GM18507 (cell line): ENCODE measurements at regions not wholly inside any gene's neighbourhood (a gene's known extent, or its start where the extent isn't known, plus 50 kb on each side); places are given as distances from the start of the nearest gene placed in this dataset.
"Not testable (repeated sequence)": the region's sequence is repeated elsewhere in the genome, so short reads cannot be mapped to it uniquely, and the experiment has no call there.

Experiments used
- DNase-seq: peaks from one replicate; pipeline ENCODE4 v3.0.0; 2011; ENCODE audit warnings: low read depth; ENCODE audit not compliant: insufficient read length; ENCODE audit errors: extremely low spot score
- FAIRE-seq: peaks from 2 replicates; lab custom pipeline; 2011; peaks lifted over from hg19 to GRCh38; lab: Jason Lieb, UNC

DNA sequence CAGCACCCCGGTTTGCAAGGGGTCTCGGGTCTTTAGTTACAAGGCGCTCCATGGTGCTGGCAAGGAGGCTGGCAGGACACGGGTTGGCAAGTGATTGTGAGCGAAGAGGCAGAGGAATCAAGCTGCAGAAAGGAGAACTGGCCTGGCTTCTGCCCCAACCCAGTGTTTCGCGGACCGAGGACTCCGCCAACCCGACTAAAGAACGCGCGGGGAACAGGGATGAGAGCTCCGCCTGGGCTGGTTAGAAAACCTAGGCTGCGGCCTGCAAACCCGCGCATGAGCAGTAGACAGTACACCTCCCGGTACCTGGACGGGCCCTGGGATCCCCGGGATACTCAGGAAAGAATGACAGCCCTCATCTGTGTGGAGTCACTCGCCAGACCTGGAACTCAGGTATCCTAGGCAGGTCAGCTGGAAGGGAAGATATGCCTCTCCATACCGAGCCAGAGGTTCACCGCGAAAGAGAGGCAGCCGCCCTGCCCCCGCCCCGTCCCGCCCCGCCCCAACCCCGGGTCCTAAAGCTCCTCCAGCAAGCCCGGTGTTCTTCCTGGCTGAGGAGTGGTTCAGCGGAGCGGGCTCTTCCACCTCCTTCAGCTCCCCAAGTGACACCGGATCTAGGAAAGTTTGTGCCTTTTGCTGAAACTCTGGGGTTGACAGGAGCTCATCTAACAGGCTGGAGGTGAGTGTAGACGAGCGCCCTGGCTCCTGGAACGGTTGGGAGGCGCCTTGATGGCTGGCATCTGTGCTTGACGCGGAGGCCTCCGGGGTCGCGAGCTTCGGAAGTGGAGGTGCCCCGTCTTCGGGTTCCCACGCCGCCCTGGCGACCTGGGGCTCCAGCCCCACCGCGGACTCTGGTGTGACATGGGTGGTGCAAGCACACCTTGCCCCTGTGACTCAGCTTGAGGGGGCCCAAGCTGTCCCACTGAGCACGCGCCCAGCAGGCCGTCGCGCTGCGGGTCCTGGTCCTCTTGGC, 1847.3 kb upstream of the DEFB115 start:
- FAIRE-seq (no peak), DNase-seq (no peak)

DNA sequence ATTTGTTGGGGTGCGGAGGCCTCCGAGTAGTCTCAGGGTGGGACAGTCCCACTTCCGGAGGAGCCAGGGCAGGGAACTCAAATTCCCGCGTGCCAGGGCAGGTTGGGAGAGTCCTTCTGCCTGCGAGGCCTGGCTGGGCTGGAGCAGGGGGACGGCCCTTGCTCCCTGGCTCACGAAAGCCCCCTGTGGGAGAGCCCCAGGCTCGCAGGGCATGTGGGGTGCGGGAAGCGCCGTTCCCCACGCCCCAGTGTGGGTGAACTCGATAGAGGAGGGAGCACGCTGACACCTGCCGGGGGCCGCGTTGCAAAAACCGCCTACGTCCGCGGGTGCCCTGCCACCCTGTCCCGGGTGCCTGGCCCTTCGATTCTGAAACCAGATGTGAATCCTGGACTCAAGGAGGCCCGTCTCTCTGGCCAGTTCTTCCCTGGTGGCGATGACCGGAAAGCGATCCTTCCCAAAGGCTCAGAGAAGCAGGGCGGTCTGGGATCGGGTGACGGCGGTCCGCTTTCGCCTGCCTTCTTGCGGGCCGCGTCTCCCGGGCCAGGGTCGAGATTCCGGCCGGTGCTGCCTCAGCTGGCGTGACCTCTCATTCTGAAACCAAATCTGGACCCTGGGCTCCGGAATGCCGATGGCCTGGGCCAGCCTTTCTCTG, 1846.5 kb upstream of the DEFB115 start:
- FAIRE-seq (no peak), DNase-seq (no peak)

DNA sequence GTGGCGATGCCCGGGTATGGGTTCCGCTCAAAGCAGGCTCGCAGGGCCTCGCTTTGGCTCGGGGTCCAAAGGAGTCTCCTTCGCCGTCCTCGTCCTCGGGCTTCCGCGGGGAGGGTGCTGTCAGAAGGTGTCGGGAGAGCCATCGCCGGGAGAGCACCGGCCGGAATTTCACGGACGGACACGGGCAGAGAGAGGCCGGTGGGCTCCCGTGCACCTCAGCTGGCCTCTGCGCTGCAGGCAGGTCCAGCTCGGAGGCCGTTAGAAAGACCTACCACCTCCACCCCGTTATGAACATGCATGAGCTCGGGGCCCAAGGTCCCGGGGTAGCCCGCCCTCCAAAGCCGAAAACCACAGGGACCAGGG, 1846.0 kb upstream of the DEFB115 start:
- FAIRE-seq, DNase-seq: not testable (repeated sequence)

DNA sequence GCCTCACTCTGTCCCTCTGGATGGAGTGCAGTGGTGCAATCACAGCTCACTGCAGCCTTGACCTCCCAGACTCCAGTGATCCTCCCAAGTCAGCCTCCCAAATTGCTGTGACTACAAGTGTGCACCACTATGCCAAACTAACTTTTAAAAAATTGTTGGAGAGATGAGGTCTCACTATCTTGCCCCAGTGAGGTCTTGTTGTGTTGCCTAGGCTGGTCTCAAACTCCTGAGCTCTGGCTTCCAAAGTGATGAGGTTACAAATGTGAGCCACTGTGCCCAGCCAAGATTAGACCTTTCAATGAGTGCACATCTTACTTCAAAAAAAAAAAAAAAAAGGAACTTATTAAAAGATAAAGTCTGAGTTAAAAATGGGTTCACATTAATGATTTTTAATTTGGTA, 1838.1 kb upstream of the DEFB115 start:
- FAIRE-seq (no peak), DNase-seq (no peak)

DNA sequence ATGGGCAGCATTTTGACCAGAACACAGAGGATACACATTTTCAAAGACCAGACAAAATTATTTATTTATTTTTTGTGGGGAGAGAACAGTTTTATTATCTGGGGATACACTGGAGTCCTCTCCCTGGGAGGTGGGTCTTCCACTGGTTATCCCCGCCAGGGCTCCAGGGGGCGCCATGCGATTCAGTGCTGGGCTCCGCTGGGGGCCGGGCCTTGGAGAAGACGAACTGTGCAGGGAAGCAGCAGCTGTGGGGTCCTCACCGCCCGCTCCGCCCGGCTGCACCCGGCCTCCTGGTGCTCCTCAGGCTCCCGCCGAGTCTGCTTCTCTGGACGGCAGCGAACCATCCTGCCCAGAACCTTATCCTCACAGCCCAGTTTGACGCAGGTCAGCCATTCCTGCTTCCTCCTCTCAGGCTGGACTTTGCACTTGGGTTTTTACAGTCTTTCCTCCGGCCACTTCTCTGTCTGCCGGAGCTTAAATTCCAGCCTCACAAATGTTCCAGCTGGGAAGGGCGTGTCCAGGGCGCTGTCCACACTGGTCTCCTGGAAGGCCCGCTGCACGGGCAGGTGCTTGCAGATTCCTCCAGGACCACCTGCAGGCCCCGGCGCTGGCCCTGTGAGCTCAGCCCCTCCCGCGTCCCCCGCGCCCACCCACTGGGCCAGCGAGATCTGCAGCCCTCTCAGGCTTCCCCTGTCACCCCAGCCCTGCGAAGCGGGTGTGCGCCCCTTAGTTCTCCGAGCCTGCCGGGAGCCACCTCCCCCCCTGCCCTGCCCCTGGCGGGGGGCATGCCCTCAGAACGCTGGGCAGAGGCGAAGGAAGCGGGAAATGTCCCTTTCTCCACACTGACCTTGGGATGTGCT, 1830.0 kb upstream of the DEFB115 start:
- FAIRE-seq, result no peak
- DNase-seq, result no peak

DNA sequence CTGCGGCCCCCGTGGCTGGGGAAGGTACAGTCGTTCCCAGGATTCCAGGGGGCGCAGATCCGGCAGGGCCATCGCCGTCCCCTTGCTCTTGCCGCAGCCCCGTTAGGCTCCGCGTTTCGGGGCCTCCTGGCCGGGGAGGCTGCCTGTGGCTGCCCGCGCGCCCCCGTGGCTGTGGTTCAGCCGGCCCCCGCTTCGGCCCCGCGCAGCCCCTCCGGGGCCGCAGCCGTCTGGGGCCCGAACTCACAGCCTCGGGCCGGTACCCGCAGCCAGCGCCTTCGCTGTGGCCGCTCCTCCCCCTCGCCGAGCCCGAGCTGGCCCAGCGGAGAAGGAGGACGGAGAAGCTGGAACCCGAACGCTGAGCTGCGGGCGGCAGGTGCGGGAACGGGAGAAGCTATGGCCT, 1826.9 kb upstream of the DEFB115 start:
- DNase-seq, result no peak
- no peak for FAIRE-seq

DNA sequence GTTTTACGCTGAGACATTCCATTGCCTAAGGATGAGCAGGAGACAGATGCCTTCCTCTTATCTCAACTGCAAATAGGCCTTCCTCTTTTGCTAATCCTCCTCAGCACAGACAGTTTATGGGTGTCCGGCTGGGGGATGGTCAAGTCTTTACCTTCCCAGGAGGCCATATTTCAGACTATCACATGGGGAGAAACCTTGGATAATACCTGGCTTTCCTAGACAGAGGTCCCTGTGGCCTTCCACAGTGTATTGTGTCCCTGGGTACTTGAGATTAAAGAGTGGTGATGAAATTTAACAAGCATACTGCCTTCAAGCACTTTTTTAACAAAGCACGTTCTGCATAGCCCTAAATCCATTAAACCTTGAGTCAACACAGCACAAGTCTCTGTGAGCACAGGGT, 1816.7 kb upstream of the DEFB115 start:
- not testable (repeated sequence) for FAIRE-seq, DNase-seq

DNA sequence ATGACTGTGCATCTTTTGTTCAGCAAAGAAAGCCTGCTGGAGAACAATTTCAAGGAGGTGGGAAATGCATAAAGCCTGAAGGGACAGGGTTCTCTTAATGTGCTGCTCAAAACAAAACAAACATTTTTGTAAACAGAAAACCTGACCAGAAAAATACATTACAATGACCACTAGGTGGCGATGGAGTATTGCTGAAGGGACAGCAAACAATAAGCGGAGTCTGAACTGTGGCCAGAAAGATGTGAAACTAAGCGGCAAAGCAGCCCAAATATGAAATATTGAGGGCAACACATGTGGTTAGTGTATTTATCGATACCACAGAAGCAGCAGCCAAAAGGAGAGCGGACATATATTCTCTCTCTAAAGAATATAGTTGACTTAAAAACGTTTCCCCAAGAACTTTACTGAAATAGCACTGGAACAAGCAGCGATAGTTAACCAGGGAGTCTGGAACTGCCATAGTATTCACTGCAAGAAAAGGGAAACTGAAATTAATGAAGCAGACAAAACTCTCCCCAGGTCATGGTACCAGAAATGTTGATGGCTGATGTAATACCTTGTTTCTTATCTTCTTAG, 1814.2 kb upstream of the DEFB115 start:
- not testable (repeated sequence) for DNase-seq, FAIRE-seq

DNA sequence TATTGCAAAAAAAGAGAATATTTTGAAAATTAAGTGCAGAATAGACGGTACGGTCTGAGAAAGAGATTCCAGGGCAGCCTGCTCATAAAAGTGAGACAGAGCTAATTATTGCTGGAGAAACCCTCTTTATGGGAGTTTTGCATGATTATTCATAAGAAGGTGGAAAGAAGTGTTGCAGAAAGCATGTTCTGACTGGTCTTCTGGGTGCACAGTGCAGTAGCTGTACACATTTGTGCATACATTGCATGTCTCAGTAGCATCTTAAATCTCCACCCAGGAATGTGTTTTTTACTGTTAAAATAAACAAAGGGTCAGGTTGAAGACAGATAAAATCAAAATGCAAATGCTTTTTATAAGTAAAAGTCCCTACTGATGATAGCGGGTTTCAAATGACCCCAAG, 1813.6 kb upstream of the DEFB115 start:
- DNase-seq, result no peak
- no peak for FAIRE-seq

DNA sequence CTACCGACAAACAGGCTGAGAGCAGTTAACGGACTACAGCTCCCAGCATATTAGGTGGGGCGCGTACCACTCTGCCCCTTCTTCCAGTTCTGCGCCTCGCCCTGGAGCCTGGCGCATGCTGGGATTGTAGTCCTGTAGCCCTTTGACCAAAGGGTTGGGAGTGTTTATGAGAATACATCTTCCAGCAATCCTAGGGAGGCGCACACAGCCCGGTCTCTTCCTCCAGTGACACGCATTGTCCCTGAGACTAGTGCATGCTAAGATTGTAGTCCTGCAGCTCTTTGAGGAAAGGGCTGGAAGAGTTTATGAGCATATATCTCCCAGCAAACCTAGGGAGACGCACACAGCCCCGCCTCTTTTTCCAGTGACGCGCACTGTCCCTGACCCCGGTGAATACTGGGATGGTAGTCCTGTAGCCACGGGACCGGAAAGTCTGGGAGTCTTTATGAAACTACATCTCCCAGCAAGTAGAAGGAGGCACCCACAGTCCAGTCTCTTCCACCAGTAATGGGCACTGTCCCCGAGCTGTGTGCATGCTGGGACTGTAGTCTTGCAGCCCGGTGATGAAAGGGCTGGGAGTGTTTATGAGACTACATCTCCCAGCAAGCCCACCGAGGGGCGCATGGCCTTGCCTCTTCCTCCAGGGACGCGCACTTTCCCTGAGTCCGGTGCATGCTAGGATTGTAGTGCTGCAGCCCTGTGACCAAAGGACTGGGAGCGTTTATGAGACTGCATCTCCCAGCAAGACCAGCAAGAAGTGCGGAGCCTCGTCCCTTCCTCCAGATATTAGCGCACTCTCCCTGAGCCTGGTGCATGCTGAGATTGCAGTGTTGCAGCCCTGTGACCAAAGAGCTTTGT, 1812.2 kb upstream of the DEFB115 start:
- DNase-seq, FAIRE-seq: not testable (repeated sequence)

DNA sequence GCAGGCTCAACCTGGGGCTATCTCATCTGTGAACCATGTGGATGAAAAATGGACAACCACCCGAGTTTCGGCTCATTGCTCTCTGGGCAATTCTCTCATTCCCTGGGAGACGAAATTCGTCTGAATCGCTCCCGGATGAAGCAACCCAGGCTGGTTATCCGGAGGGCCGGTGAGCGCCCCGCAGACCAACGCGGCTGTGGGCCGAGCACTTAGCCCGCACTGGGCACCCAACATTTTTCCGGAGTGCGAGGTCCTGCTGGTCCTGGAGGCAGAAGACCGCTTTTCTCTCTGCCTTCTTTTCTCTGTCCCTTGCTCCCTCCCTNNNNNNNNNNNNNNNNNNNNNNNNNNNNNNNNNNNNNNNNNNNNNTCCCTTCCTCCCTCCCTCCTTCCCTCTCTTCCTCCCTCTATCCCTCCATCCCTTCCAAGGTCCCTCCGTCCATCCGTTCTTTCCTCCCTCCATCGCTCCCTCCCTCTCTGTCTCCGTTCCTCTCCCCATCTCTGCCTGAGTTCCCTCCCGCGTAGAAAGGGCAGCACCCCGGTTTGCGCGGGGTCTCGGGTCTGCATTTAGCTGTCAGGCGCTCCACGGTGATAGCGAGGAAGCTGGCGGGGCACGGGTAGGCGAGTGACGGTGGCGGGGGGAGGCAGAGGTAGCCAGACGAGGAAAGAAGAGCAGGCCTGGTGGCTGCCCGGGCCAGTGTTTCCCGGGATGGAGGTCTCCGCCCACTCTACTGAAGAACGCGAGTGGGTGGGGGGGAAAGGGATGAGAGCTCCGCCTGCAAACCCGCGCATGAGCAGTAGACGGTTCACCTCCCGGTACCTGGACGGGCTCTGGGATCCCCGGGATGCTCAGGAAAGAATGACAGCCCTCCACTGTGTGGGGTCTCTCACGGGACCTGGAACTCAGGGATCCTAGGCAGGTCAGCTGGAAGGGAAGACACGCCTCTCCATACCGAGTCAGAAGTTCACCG, 1809.7 kb upstream of the DEFB115 start:
- not testable (repeated sequence) for FAIRE-seq, DNase-seq

DNA sequence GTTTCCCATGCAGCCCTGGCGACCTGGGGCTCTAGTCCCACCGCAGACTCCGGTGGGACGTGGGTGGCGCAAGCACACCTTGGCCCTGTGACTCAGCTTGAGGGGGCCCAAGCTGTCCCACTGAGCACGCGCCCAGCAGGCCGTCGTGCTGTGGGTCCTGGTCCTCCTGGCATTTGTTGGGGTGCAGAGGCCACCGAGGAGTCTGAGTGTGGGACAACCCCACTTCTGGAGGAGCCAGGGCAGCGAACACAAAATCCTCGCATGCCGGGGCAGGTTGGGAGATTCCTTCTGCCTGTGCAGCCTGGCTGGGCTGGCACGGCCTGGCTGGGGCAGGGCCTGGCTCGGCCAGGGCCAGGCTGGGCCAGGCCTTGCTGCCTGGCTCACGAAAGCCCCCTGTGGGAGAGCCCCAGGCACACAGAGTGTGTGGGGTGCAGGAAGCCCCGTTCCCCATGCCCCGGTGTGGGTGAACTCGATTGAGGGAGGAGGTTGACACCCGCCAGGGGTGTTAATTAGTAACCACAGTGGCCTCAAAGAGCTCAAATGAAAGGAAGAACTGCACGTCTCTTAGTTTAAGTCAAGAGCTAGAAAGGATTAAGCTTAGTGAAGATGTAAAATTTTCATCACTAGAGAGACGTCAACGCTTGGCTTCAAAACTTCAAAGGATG, 1808.5 kb upstream of the DEFB115 start:
- FAIRE-seq (no peak), DNase-seq (no peak)

DNA sequence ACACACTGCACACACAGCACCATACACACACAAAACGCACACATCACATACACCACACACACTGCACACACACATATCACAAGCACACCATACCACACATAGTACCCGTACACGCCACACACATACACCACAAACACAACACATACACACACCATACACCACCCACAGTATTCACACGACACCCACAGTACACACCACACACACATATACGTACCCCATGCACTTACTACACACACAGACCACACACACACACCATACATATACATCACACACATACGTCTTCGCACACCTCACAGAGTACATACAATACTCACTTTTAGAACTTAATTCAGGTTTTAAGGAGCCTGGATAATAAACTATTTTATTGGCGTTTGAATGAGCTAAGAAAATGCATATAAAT, 1805.3 kb upstream of the DEFB115 start:
- no peak for FAIRE-seq

DNA sequence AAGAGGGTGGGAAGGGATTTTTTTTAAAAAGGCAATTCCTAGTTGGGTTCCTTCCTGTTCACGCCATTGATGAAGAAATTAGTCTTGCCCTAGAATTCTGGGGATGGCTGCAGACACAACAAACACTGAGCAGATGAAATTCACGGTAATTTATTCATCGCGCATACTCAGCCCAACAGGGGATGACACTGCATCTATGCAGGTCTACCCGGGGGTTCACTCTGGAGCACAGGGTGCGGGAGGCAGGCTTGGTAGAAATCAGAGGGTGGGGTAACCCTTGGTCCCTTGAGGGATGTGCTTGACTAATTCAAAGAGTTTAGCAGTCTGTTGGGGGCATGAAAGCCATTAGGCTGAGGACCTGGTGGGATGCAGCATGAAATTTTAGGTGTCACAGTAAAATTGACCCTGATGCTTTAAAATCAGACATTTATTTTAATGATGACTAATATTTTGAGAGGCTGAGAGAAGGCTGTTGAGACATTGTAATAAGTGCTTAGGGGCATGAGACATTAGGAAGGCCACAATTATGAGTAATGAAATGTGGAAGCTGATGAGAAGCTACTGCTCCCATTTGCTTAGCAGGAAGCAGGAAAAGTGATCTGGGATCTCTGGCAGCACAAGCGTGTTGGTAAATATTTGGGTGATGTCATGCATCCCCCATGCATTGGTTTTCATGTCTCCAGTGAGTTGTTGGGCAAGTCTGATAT, 1800.3 kb upstream of the DEFB115 start:
- not testable (repeated sequence) for FAIRE-seq, DNase-seq

More for the DNA sequence above, 1805.3 kb upstream of the DEFB115 start:
- no peak for DNase-seq

DNA sequence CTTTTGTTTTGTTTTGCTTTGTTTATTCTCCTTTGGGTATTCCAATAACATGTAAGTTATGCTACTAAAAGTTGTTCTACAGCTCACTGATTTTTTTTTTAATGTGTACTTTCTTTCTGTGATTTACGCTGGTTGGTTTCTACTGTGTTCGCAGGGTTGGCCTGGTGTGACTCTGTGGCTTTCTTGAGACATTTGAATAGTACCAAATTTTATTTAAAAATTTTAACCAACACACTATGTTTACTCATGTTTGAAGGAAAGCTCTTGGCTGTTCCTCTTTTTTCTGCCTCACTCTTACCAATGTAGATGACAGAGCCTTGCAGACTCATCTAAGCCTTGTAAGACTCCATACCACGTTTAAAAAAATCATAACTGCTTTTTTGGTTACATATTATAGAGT, 1784.9 kb upstream of the DEFB115 start:
- FAIRE-seq (no peak), DNase-seq (no peak)

DNA sequence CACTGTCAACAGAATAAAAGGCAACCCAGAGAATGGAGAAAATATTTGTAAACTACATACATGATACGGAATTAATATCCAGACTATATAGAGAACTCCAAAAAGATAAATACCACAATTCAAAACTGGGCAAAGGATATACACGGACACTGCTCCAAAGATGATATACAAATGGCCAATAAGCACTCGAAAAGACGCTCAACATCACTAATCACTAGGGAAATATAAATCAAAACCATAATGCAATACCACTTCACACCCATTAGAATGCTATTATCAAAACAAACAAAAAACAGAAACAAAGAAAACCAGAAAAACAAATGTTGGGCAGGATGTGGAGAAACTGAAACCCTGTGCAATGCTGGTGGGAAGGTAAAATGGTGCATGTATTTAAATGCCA, 1764.6 kb upstream of the DEFB115 start:
- not testable (repeated sequence) for FAIRE-seq, DNase-seq
